SU-DHL-6 (cell line): ENCODE measurements at regions not wholly inside any gene's neighbourhood (a gene's known extent, or its start where the extent isn't known, plus 50 kb on each side); places are given as distances from the start of the nearest gene placed in this dataset.

Experiments
- H2AFZ ChIP-seq: fragments of 200-600 bp; sonication (generic); 2 replicates; pipeline ENCODE4 v1.6.1; 2014; ENCODE audit warnings: low read depth, mild to moderate bottlenecking, moderate library complexity, mixed read lengths, antibody characterized with exemption, low read length; ENCODE audit not compliant: severe bottlenecking
- H3F3A ChIP-seq: fragments of 200-600 bp; shearing (Covaris generic); 2 replicates; pipeline ENCODE4 v1.6.0; 2016; ENCODE audit warnings: antibody characterized with exemption, mild to moderate bottlenecking; ENCODE audit not compliant: insufficient read depth
- H3K27ac ChIP-seq: fragments of 200-600 bp; sonication (generic); 2 replicates; pipeline ENCODE4 v1.5.1; 2016; ENCODE audit warnings: low read depth, mild to moderate bottlenecking, low read length, moderate library complexity, mixed read lengths
- H3K27me3 ChIP-seq: fragments of 200-600 bp; sonication (generic), shearing (Covaris generic); 2 replicates; pipeline ENCODE4 v1.6.0; 2014; ENCODE audit warnings: mild to moderate bottlenecking, low read length
- H3K36me3 ChIP-seq: fragments of 200-600 bp; sonication (generic); 2 replicates; pipeline ENCODE4 v1.6.1; 2014; ENCODE audit warnings: mild to moderate bottlenecking, low read length, mixed read lengths
- H3K4me2 ChIP-seq: fragments of 300-600, 200-600 bp; shearing (Covaris generic), sonication (generic); 2 replicates; pipeline ENCODE4 v1.6.0; 2014; ENCODE audit warnings: low read length, low read depth, mild to moderate bottlenecking; ENCODE audit not compliant: poor library complexity, severe bottlenecking
- H3K4me3 ChIP-seq: fragments of 200-600 bp; sonication (generic); 2 replicates; pipeline ENCODE4 v1.5.1; 2014; ENCODE audit warnings: antibody characterized with exemption, low read length, mild to moderate bottlenecking, mixed read lengths; ENCODE audit not compliant: insufficient read depth, poor library complexity, severe bottlenecking
- H3K79me2 ChIP-seq: fragments of 200-600 bp; sonication (generic); 2 replicates; pipeline ENCODE4 v1.6.1; 2014; ENCODE audit warnings: mild to moderate bottlenecking, low read length, moderate library complexity; ENCODE audit not compliant: insufficient read depth
- H3K9ac ChIP-seq: fragments of 200-600 bp; sonication (generic); 2 replicates; pipeline ENCODE4 v1.7.0; 2014; ENCODE audit warnings: mild to moderate bottlenecking, low read length
- H3K9me2 ChIP-seq: fragments of 200-600 bp; sonication (generic); replicated peaks from 2 replicates; pipeline ENCODE4 v1.6.1; 2014; ENCODE audit warnings: low read length; ENCODE audit not compliant: insufficient read depth
- H3K9me3 ChIP-seq: fragments of 200-600 bp; sonication (generic); 2 replicates; pipeline ENCODE4 v1.6.1; 2014; ENCODE audit warnings: low read length, mixed read lengths; ENCODE audit not compliant: insufficient read depth
- H4K20me1 ChIP-seq: fragments of 200-600 bp; sonication (generic); 2 replicates; pipeline ENCODE4 v1.6.1; 2014; ENCODE audit warnings: low read depth, mild to moderate bottlenecking, antibody characterized with exemption, low read length, moderate library complexity, mixed read lengths
- CTCF ChIP-seq: fragments of 200-600 bp; sonication (generic); IDR thresholded peaks from one replicate; pipeline ENCODE4 v1.5.1; 2017; ENCODE audit warnings: antibody characterized with exemption, mild to moderate bottlenecking, low read length, moderate library complexity; ENCODE audit not compliant: insufficient read depth, poor library complexity, severe bottlenecking
- EZH2phosphoT487 ChIP-seq: fragments of 200-600 bp; sonication (generic), shearing (Covaris generic); conservative IDR thresholded peaks from 2 replicates; pipeline ENCODE4 v1.6.1; 2018; ENCODE audit warnings: mild to moderate bottlenecking, antibody characterized with exemption, low read length, moderate library complexity, mixed read lengths

- no peaks in the 10 kb centered on the region for H3F3A ChIP-seq
- no peaks in the 10 kb centered on the region for H3K36me3 ChIP-seq
- H3K9me3 ChIP-seq: no peaks in the 10 kb centered on the region
- no peak overlapping the region for H3K27ac ChIP-seq
- no peaks in the 10 kb centered on the region for H3K9me2 ChIP-seq
- no peak for TF ChIP-seq EZH2phosphoT487
- no peak for TF ChIP-seq CTCF
- no peak overlapping the region for H3K4me3 ChIP-seq
- no peaks in the 10 kb centered on the region for H3K27me3 ChIP-seq
- no peak overlapping the region for H3K9ac ChIP-seq
- H4K20me1 ChIP-seq: no peaks in the 10 kb centered on the region
- no peaks in the 10 kb centered on the region for H3K79me2 ChIP-seq
- no peak overlapping the region for H3K4me2 ChIP-seq
- no peak overlapping the region for H2AFZ ChIP-seq
These were observed 98.3 kb downstream of the ARL4C start for GRCh38 chr2:234398531-234398930.

DNA sequence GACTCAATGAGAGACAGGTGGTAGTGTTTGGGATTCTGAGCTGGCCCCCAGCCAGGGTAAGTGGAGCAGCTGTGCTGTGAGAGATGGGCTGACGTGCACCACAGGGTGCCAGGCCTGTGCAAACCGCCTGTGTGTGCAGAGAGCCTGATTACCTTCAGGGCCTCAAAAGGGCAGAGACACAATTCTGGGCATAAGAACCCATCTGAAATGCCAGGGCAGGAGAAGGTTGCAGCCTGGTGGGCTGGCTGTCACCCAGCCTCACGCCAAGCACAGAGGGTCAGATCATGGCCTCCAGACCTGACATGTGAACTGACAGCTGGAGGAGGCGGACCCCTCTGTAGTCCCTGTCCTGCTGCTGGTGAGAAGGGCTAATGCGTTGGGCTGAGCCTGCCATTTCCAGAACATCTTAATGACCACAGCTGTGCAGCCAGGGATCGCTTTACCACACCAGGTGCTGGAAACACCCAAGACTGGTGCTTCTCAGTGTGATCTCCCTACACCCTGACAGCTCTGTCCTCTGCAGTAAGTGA is 100.9 kb downstream of the ARL4C start:
- Histone ChIP-seq H3K9ac (no peak overlapping the region), H3K9me3 (no peaks in the 10 kb centered on the region), H3K27ac (no peak overlapping the region), H3K79me2 (no peaks in the 10 kb centered on the region), H3K4me2 (no peak overlapping the region), H4K20me1 (no peaks in the 10 kb centered on the region), H3F3A (no peaks in the 10 kb centered on the region), H3K36me3 (no peaks in the 10 kb centered on the region), H3K27me3 (no peaks in the 10 kb centered on the region), H3K4me3 (no peak overlapping the region), H3K9me2 (no peaks in the 10 kb centered on the region), H2AFZ (no peak overlapping the region)
- TF ChIP-seq EZH2phosphoT487: no peak
- TF ChIP-seq CTCF: no peak

DNA sequence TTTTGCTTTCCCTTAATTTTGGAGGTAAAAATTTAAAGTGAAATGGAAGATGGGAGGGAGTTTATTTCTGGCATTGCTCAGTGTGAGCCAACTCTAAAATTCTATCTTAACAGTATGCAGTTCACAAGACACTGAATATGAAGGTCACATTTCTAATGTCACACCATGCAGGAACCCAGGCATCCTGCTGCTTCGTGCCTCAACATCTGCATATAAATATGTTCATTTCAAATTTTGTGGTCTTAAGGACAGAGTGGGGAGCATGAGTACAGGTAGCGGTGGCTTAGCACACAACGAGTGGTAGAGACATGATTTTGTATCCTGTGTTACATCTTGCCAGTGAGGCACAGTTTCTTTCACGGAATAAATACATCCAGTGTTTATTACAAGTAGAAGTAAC is 102.4 kb downstream of the ARL4C start:
- H3K27ac ChIP-seq: no peak overlapping the region
- H3F3A ChIP-seq: no peaks in the 10 kb centered on the region
- no peak for TF ChIP-seq CTCF

DNA sequence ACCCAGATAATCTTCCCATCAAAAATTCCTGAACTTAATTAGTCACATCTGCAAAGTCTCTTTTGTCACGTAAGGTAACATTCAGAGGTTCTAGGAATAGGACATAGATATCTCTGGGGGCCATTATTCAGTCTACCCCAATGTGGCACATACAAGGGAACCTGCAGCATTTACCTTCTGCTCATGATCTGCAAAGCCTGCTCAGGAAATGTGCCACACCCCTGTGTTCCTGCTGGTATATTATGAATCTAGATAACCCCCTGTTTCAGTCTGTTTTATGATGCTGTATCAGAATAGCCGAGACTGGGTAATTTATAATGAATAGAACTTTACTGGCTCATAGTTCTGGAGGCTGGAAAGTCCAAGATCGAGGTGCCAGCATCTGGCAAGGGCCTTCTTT is 103.5 kb downstream of the ARL4C start:
- Histone ChIP-seq H3K9me2 (no peaks in the 10 kb centered on the region), H3F3A (no peaks in the 10 kb centered on the region), H3K27me3 (no peaks in the 10 kb centered on the region), H3K27ac (no peak overlapping the region), H3K9ac (no peak overlapping the region), H3K4me3 (no peak overlapping the region), H2AFZ (no peak overlapping the region), H3K9me3 (no peaks in the 10 kb centered on the region), H3K79me2 (no peaks in the 10 kb centered on the region), H4K20me1 (no peaks in the 10 kb centered on the region), H3K36me3 (no peaks in the 10 kb centered on the region), H3K4me2 (no peak overlapping the region)
- no peak for TF ChIP-seq EZH2phosphoT487
- no peak for TF ChIP-seq CTCF

More for the DNA sequence above, 102.4 kb downstream of the ARL4C start:
- no peak overlapping the region for H3K9ac ChIP-seq
- H4K20me1 ChIP-seq: no peaks in the 10 kb centered on the region
- H3K36me3 ChIP-seq: no peaks in the 10 kb centered on the region
- no peak overlapping the region for H3K4me3 ChIP-seq
- H2AFZ ChIP-seq: no peak overlapping the region
- no peaks in the 10 kb centered on the region for H3K79me2 ChIP-seq
- no peaks in the 10 kb centered on the region for H3K9me2 ChIP-seq
- no peaks in the 10 kb centered on the region for H3K9me3 ChIP-seq
- no peaks in the 10 kb centered on the region for H3K27me3 ChIP-seq
- no peak overlapping the region for H3K4me2 ChIP-seq
